ENCODE measurements at regions not wholly inside any gene's neighbourhood (a gene's known extent, or its start where the extent isn't known, plus 50 kb on each side); places are given as distances from the start of the nearest gene placed in this dataset.

DNA sequence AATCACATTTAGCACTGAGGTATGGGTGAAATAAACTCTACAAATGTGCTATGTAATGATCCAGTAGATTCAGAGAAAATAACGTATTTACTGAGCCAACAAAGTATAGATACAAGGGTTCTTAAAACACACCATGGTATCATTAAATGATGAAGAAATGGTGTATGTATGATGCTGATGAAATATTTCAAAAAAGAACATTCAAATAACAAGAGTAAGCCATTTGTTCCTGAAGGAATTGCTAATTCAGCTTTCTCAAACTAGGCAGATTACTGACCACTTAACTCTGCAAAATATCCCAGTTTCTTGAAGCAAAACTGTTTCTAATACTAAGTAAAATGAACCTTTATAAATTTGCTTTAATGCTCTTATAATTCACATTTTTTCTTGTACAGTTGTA is 97.6 kb upstream of the IFNE start:
- H3K9me3 Mint-ChIP-seq (ENCODE audit: unreplicated experiment) = no peaks in the 10 kb centered on the region
- no peaks in the 10 kb centered on the region for H3K36me3 Mint-ChIP-seq (ENCODE audit: low read depth, unreplicated experiment)
- DNase-seq (ENCODE audit: low spot score) = no peak
- peaks cover 5% of the 10 kb centered on the region for H3K4me1 Mint-ChIP-seq (ENCODE audit: unreplicated experiment)
- no peak overlapping the region for H3K4me3 Mint-ChIP-seq (ENCODE audit: unreplicated experiment)
- TF ChIP-seq CTCF (IDR thresholded peaks at IDR 0.05; ENCODE audit: unreplicated experiment) = no peak
- no peak overlapping the region for H3K27ac Mint-ChIP-seq (ENCODE audit: unreplicated experiment)
- H3K27me3 Mint-ChIP-seq (ENCODE audit: unreplicated experiment) = no peaks in the 10 kb centered on the region

- no peak for TF ChIP-seq CTCF (IDR thresholded peaks at IDR 0.05; ENCODE audit: unreplicated experiment)
- Mint-ChIP-seq H3K4me1 (ENCODE audit: unreplicated experiment) (peaks cover 5% of the 10 kb centered on the region), H3K4me3 (ENCODE audit: unreplicated experiment) (no peak overlapping the region), H3K9me3 (ENCODE audit: unreplicated experiment) (no peaks in the 10 kb centered on the region), H3K27me3 (ENCODE audit: unreplicated experiment) (no peaks in the 10 kb centered on the region), H3K36me3 (ENCODE audit: low read depth, unreplicated experiment) (no peaks in the 10 kb centered on the region), H3K27ac (ENCODE audit: unreplicated experiment) (no peak overlapping the region)
- DNase-seq (ENCODE audit: low spot score) = no peak
These were observed 98.7 kb upstream of the IFNE start for GRCh38 chr9:21580636-21581378.

- Mint-ChIP-seq H3K9me3 (ENCODE audit: unreplicated experiment) (no peaks in the 10 kb centered on the region), H3K27ac (ENCODE audit: unreplicated experiment) (no peak overlapping the region), H3K4me1 (ENCODE audit: unreplicated experiment) (no peaks in the 10 kb centered on the region), H3K4me3 (ENCODE audit: unreplicated experiment) (no peak overlapping the region), H3K27me3 (ENCODE audit: unreplicated experiment) (no peaks in the 10 kb centered on the region), H3K36me3 (ENCODE audit: low read depth, unreplicated experiment) (no peaks in the 10 kb centered on the region)
- DNase-seq (ENCODE audit: low spot score) = no peak
- no peak for TF ChIP-seq CTCF (IDR thresholded peaks at IDR 0.05; ENCODE audit: unreplicated experiment)
These were observed 101.7 kb upstream of the IFNE start for GRCh38 chr9:21583628-21584377.

DNA sequence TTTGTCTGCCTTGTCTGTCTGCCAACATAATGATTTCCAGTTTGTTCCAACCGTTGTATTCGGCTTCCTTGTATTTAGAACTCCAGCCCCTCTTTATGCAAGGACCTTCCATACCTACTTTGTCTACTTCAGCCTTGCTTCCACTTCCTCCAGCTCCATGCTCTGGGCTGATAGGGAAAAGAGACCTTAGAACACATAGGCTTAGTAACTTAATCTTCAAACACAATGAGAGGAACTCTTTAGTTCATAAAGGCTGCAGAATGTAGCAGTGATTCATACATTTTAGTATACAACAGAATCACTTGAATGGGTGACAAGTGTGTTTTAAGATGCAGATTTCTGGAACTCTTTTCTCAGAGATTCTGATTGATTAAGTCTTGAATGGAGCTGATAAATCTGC is 102.8 kb upstream of the IFNE start:
- no peak overlapping the region for H3K27ac Mint-ChIP-seq (ENCODE audit: unreplicated experiment)
- no peaks in the 10 kb centered on the region for H3K36me3 Mint-ChIP-seq (ENCODE audit: low read depth, unreplicated experiment)
- DNase-seq (ENCODE audit: low spot score) = no peak
- no peaks in the 10 kb centered on the region for H3K27me3 Mint-ChIP-seq (ENCODE audit: unreplicated experiment)
- no peak for TF ChIP-seq CTCF (IDR thresholded peaks at IDR 0.05; ENCODE audit: unreplicated experiment)
- H3K4me1 Mint-ChIP-seq (ENCODE audit: unreplicated experiment) = no peaks in the 10 kb centered on the region
- no peak overlapping the region for H3K4me3 Mint-ChIP-seq (ENCODE audit: unreplicated experiment)
- H3K9me3 Mint-ChIP-seq (ENCODE audit: unreplicated experiment) = no peaks in the 10 kb centered on the region
